HG03457 (cell line): ENCODE measurements at regions not wholly inside any gene's neighbourhood (a gene's known extent, or its start where the extent isn't known, plus 50 kb on each side); places are given as distances from the start of the nearest gene placed in this dataset.
"Not testable (repeated sequence)": the region's sequence is repeated elsewhere in the genome, so short reads cannot be mapped to it uniquely, and the experiment has no call there.

Experiments
- ATAC-seq: cut with Tn5 transposase; IDR thresholded peaks from one replicate; pipeline ENCODE4 v1.9.1; 2021; ENCODE audit warnings: moderate number of reproducible peaks; ENCODE audit not compliant: unreplicated experiment

GRCh38 chr4:118494437-118494836, 141.6 kb upstream of the PRSS12 start:
- not testable (repeated sequence) for ATAC-seq

GRCh38 chr4:118502967-118503366, 150.2 kb upstream of the PRSS12 start:
- not testable (repeated sequence) for ATAC-seq

- not testable (repeated sequence) for ATAC-seq
These were observed 152.1 kb upstream of the PRSS12 start for GRCh38 chr4:118504927-118505326.

- not testable (repeated sequence) for ATAC-seq
These were observed 152.7 kb upstream of the PRSS12 start for GRCh38 chr4:118505491-118505890.

DNA sequence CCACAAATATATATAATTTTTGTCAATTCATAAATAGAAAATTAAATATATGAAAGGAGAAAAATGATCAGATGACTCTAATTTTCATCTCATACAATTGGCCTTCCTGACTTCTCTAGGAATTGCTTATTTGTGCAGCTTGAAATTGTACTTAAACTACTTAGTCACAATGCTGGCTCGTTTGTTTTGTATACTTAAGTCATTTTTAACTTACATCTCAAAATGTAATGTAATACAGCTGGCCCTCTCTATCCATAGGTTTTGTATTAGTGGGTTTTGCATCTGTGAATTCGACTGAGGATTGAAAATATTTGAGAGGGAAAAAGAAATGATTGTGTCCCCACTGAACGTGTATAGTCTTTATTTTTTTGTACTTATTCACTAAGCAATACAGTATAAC, 160.1 kb upstream of the PRSS12 start:
- not testable (repeated sequence) for ATAC-seq

GRCh38 chr4:118514332-118514731, 161.5 kb upstream of the PRSS12 start:
- not testable (repeated sequence) for ATAC-seq

DNA sequence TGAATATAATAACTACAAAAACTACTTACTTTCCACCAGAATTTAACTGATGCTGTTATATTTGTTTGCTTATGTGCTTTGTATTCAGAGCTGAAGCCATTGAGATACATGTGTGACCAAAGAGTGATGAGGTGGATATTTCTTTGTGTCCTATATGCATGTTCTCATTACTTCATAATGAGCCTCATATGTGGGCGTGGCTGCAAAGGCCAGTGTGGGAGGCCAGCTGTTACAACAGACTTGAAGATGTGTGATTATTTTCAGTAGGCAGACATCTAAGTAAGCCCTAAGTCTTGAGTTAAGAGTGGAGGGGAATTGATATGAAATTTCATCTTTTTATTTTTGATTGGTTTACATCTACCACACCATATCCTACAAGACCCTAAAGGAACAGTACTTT, 163.3 kb upstream of the PRSS12 start:
- ATAC-seq = not testable (repeated sequence)

- not testable (repeated sequence) for ATAC-seq
These were observed 155.1 kb upstream of the METTL14 start for GRCh38 chr4:118530107-118530506.

DNA sequence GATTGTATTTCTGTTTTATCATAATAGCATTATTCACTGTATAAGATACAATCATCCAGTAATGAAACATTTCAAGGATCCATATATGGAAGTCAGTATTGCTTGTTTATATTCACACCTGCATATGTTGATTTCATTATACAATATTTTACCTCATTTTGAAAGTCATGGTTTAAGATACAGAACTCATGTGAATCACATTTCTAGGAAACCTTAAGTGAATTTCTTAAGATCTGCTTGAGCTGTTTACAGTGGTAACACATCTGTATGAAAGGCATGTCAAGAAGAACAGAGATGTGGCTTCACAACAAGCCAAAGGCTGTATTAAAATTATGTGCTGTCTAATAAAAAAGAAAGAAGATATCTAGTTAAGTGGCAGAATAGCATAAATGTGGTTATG, 153.2 kb upstream of the METTL14 start:
- not testable (repeated sequence) for ATAC-seq

DNA sequence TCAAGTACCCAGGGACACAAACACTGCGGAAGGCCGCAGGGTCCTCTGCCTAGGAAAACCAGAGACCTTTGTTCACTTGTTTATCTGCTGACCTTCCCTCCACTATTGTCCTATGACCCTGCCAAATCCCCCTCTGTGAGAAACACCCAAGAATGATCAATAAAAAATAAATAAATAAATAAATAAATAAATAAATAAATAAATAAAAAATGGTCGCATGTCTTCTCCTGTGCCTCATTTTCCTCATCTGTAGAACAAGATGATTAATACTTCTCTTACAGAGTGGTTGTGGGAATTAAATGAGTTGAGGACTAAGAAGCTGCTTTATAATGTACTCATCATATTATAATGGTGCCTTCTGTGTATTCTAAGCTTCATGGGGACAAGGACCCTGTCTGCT, 149.4 kb upstream of the METTL14 start:
- not testable (repeated sequence) for ATAC-seq

- ATAC-seq = peak; percentile 76
These were observed 145.6 kb upstream of the METTL14 start for GRCh38 chr4:118539412-118540077.

GRCh38 chr4:118556576-118556975, 128.6 kb upstream of the METTL14 start:
- not testable (repeated sequence) for ATAC-seq

GRCh38 chr4:118557298-118557851, 127.8 kb upstream of the METTL14 start:
- ATAC-seq = no peak

DNA sequence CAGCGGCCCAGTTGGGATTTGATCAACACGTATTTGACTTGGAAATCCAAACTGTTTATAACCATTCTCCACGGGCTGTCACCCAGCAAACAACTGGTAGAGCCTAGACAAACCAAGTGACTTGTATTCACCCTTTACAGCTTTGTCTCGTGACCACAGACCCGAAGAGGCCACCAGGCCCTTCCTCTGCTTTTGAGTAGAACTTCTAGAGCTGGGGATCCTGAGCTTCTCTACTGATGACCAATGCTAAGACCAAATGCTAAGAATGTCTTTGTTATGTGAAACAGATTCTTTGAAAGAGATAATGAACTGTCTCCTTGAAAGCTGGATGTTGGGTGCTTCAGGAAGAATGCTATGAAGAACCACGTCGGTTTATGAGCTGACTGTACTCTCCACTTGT, 127.0 kb upstream of the METTL14 start:
- not testable (repeated sequence) for ATAC-seq

DNA sequence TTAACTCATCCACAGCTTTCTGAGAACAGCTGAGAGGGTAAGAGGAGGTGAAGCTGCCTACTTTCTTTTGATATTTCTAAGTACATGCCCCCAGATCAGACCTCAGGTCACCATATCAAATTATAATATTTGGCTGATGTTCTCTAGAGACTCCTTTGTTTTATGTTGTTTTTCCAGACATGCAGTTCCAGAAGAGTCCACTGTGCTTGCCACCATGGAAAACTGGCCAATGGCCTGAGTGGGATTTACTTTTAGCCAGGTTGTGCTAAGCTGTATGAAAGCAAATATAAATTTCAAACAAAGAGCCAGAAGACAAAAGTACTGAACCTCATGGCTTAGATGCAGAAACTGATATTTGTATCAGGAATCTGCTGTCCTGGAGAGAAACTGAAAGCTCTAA, 123.6 kb upstream of the METTL14 start:
- not testable (repeated sequence) for ATAC-seq

DNA sequence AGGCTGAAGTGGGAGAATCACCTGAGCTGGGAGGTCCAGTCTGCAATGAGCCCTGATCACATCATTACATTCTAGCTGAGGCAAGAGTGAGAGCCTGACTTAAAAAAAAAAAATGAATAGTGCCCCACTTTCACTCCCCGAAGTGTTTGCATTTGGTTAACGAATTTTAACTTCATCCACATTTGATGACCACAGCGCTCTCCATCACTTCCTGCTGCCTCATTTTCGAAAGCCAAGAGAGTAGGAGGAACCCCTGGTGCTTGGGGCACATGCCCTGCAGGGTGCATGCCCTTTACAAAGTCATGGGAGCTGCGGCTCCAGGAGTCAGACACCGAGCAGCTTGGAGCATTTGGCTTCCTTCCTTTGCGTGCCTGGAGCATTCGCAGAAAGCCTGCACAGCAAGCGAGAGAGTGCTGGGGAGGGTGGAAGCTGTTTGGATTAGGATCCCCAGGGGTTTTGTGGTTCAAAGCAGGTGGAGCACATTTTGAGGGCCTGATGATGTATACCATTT, 119.1 kb upstream of the METTL14 start:
- ATAC-seq = peak; percentile 79

GRCh38 chr4:118572991-118573390, 112.2 kb upstream of the METTL14 start:
- not testable (repeated sequence) for ATAC-seq

- not testable (repeated sequence) for ATAC-seq
These were observed 110.8 kb upstream of the METTL14 start for GRCh38 chr4:118574251-118574913.

- not testable (repeated sequence) for ATAC-seq
These were observed 110.1 kb upstream of the METTL14 start for GRCh38 chr4:118575057-118575456.

DNA sequence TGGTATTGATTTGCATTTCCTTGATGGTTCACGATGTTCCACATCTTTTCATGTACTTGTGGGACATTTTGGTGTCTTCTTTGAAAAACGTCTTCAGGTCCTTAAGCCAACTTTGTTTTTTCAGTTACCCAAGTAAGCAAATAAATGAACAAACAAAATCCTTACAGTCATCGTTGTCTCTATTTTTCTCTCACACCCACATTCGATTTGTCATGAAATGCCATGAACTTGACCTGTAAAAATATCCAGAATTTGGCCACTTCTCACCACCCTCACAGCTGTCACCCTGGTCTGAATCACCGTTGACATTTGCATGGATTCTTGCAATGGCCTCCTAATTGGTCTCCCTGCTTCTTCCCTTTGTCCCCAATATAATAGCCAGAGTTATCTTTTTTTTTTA, 109.5 kb upstream of the METTL14 start:
- ATAC-seq = not testable (repeated sequence)

DNA sequence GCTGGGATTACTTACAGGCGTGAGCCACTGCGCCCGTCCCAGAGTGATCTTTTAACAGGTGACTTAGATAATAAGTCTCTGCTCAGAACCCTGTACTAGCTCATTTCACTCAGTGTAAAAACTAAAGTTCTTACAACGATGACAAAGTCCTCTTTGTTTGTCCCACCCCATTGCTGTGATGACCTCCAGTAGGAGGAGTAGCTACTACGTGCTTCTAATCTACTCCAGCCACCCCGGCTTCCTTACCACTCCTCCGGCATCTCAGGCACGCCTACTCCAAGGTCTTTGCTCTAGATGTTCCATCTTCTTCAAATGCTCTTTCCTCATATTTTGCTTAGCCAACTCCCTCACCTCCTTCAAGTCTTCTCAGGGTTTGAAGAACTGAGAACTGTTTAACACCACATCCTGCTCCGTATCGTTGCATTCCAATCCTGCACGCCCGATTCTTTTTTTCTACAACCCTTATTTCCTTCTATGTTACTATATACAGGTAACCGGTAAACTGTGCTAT, 108.4 kb upstream of the METTL14 start:
- ATAC-seq = not testable (repeated sequence)

DNA sequence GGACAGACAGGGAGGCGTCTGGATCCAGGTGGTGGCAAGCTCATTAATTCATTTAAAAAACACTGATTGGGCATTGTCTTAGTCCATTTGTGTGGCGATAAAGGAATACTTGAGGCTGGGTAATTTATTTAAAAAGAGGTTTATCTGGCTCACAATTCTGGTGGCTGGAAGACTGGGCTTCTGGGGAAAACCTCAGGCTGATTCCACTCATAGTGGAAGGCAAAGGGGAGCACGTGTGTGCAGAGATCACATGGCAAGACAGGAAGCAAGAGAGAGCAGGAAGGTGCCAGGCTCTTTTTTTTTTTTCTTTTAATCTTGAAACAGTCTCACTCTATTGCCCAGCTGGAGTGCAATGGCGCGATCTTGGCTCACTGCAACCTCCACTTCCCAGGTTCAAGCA, 100.2 kb upstream of the METTL14 start:
- no peak for ATAC-seq
